Fibroblast of skin of scalp (primary cell): ENCODE measurements at regions not wholly inside any gene's neighbourhood (a gene's known extent, or its start where the extent isn't known, plus 50 kb on each side); places are given as distances from the start of the nearest gene placed in this dataset.
A peak's percentile ranks its signal among the peaks of the same experiment; 100 is the strongest.
"Not testable (repeated sequence)": the region's sequence is repeated elsewhere in the genome, so short reads cannot be mapped to it uniquely, and the experiment has no call there.

Experiments
- DNase-seq: peaks from one replicate; pipeline ENCODE4 v3.0.0-alpha.2; 2013

DNA sequence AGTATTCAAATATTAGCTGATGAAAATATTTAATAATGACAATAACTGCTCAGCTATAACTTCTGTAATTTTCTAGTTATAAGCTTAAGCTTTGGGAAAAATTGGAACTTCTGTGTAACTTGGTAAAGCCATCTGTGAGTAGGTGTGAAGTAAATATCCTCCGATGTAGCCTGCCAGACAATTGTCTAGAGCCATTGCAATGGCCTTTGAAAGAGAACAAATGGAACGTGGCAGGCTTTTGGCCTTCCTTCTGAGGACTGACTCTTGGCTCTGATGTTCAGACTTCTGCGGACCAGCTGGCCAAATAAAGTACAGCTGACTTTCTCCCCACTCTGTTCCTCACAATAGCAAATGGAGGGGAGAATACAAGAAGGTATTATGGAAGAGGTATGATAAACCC lies 203.4 kb upstream of the NMUR2 start:
- DNase-seq = no peak

GRCh38 chr5:152619756-152620155 lies 214.7 kb upstream of the NMUR2 start:
- DNase-seq = no peak

GRCh38 chr5:152622628-152623027 lies 217.5 kb upstream of the NMUR2 start:
- DNase-seq = no peak

- no peak for DNase-seq
Observed at GRCh38 chr5:152623951-152624350, 218.9 kb upstream of the NMUR2 start.

- DNase-seq = no peak
Observed at GRCh38 chr5:152625696-152626095, 220.6 kb upstream of the NMUR2 start.

DNA sequence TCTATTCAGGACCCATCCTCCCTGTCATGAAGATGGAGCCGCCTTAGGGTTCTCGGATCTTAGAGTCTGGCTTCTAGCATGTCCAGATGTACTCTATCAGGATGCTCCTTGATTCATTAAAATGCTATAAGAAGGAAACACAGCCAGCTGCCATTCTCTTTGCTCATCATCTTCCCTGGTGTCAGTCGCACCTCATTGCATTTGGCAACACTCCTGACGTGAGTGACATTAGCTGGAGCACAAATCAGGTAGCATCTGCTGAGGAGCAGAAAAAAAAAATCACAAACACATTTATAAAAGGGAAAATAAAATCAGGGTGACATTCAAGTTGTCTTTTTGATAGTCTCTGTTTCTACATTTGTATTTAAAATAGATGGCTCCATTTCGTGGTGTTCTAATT lies 226.1 kb upstream of the NMUR2 start:
- no peak for DNase-seq

DNA sequence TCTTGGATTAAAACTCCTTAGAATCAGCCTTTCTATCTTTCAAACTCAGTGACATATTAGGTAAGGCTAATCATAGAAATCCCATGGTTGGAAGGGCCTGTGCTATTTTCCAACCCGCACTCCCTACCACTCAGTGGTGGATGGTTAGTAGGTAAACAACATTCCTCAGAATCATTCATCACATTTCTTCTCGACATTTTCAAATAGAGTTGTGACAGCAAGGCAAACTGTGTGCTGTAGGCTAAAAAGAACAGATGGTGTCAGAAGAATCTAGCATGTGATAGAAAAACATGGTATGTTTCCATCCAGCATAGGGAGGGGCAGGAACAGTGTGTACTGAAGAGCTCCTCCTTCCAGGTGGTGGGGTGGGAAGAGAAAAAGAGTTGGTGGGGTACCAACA lies 227.3 kb upstream of the NMUR2 start:
- no peak for DNase-seq

DNA sequence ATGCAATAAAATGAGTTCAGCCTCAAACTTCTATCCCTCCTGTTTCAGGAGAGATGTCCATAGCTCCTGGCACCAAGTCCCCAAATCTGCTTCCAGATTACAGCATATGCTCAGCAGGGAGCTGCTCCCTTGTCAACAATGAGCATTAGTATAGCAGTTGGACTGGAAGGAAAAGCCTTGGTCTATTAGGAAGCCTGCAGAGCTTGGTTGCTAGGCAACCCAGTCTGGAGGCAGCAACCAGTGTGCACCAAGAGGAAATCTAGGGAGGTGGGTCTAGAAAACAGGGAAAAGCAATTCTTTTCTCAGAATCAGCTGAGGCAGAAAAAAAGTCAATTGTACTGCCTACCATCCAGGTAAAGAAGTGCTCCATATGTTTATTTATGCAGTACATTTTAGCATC lies 229.5 kb upstream of the NMUR2 start:
- no peak for DNase-seq

DNA sequence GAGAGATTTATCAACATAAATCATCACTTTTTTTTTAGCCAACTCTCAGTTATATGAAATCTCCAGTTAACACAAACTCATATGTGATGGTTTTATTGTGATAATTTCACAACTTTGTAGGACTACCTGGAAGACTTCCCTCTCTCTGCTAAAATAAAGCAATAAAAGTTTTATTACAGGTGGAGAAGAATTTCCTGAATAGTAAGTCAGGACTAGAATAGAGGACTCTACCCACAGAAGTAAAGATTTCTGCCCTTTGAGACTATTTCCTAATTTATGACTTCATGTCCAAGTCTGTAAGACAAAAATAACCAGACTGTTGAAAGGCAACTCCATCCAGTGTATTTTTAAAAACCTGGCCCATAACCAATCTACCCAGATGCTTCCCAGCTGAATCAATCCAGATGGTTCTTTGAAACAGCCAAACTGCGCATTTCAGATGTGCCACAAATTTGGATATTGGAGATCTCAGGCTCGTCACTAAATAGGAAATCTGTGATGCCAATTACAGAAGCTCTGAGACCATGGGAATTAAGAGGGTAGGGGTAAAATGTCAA lies 234.0 kb upstream of the NMUR2 start:
- DNase-seq = no peak

GRCh38 chr5:152641970-152642805 lies 237.1 kb upstream of the NMUR2 start:
- no peak for DNase-seq

DNA sequence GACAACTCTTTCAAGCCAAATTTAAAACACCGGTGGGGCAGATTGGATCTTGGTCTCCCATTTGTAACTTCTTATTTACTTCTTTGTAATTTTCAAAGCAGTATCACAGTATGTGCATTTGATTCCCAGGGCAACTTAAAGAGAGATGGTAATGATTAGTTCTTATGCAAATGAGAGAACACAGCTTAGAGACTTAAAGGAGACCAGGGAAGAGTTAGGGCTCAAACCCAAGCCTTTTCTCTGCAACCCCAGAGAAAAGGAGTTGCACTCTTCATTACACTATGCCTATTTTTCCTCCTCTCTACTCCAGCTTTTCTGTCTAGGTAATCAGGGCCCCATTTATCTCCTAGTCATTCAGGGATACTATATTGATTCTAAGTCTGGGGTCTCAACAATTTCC lies 237.8 kb upstream of the NMUR2 start:
- no peak for DNase-seq

DNA sequence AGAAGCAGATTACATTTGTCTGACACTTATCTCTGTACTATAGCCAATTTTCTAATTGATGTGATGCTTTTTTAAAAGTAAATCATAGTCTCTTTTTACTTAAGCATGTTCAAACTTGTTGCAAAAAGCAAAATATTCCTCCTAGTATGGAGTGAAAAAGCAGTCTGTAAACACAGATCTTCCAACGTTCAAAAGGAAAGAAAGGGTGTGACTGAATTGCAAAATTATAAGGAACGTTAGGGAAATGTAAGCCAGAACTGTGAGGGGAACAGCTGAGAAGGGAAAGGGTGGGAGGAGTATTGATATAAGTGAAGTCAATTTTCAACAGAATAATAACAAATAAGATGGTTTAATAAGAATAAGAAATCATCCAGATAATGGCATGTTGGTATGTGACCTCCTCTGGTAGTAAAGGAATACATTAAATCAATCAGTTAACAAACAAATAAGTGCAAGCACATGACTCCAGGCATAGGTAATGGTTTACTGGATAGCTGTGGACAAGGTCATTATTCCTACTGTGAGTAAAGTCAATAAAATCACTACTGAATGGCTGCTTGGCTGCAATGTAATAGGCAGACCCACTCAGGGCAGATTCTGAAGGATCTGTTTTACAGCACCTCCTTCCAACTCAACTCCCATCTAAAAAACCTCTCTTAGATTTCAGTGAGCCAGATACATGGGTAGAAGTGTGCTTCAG lies 239.1 kb upstream of the NMUR2 start:
- DNase-seq = no peak

DNA sequence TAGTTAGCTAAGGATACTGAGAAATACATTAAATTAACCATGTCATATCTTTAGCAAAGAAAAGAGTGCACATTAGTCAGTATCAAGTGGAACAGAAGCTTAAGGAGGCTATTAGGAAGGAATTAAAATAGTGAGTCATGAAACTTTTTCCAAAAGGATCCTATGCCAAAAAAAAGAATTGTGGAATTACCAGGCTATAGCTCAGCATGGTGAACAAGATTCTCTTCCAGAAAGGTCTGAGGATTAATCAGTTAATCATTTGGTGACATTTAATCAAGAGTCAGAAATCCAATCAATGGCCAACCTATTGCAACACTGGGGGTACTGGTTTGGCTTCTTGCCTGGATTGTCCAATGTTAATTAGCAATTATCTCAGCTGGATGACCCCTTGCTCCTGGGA lies 244.5 kb upstream of the NMUR2 start:
- no peak for DNase-seq

DNA sequence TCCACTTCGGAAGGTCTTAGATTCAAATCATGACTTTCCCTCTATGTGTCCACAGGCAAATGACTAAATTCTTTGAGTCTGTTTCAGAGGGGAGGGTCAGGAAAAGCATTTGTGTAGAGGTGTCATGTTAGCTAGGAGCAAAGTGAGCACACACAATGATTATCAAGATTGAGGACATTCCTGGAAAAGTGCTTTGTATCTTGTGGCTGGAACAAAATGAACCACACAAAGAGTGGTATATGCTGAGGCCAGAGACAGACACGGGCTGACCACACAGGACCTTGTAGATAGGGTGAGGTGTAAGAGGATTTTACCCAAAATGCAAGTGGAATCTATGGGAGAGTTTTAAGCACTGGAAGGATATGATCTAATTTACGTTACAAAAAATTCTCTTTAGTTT lies 245.3 kb upstream of the NMUR2 start:
- DNase-seq = no peak

GRCh38 chr5:152659470-152659869 lies 254.4 kb upstream of the NMUR2 start:
- DNase-seq = not testable (repeated sequence)

DNA sequence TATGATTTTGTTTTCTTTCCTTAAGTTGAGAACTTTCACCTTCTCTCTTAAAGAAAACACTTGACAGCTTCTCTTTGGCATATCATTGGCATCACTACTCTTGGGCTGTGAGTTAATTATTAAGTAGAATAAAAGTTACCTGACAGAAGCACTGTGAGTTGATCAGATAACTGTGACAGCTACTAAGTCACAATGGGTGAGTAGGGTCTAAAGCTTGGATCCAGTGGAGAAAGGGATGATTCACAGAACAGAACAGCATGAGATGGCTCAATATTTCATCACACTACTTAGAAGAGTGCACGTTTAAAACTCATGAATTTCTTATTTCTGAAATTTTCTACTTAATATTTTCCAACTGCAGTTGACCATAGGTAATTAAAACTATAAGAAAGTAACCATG lies 268.5 kb upstream of the NMUR2 start:
- peak; percentile 4 for DNase-seq

GRCh38 chr5:152674403-152674802 lies 269.3 kb upstream of the NMUR2 start:
- DNase-seq = no peak

- no peak for DNase-seq
Observed at GRCh38 chr5:152676196-152676595, 271.1 kb upstream of the NMUR2 start.

- DNase-seq = no peak
Observed at GRCh38 chr5:152683205-152683604, 278.1 kb upstream of the NMUR2 start.

GRCh38 chr5:152686931-152687330 lies 281.9 kb upstream of the NMUR2 start:
- no peak for DNase-seq

DNA sequence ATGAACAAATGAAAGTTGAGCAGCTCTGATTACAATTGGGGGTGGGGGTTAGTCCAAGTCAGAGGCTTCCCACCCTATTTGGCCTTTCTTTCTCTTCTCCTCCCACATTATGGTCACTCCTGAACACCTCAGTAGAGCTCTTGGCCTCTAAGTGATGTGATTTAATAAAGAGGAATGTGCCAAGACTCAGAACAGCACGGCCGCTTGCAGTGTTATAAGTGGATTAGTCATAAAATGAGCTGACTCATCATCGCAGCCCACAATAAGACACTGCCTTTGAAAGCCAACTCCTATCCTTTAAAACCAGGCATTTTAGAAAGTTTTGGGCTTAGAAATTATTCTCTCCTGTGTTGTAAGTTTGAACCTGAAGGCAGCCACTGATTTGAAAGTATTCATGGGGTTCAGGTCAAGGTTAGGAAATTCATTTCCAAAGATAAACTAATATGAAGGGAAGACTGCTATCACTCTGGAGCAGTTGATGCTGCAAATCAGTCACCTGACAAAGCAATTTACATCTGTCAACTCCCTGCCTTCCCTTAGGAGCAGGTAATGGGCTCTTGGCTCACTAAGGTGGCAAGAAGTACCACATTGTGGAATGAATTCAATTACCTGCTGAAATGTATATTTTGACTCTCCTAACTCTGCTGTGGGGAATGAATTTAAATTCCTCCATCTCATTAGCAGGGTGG lies 283.6 kb upstream of the NMUR2 start:
- DNase-seq = peak; percentile 91

DNA sequence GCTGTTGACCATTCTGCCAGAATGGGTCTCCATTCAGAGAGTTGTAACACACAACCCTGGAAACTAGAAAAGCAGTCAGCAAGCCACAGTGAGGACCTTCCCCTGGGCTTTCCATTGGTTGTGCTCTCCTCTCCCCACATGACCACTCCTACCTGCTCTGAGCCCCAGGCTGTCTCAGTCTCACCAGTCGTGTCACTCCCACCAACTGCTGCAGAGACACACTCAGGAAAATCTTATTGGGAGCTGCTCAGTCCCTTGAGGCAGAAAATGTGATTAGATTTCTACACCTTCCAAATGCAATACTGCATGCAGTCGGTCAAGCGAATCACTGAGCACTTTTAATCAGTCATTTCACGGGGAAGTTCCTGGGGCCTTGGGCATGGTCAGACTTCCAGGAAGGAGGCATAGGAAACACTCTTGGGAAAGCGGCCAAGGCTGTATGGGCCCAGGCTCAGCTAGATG lies 284.2 kb upstream of the NMUR2 start:
- no peak for DNase-seq

- DNase-seq = no peak
Observed at GRCh38 chr5:152694231-152694630, 289.2 kb upstream of the NMUR2 start.
